Gastroesophageal sphincter (tissue), 3 donors: ENCODE measurements at regions not wholly inside any gene's neighbourhood (a gene's known extent, or its start where the extent isn't known, plus 50 kb on each side); places are given as distances from the start of the nearest gene placed in this dataset.

Experiments used
- CTCF ChIP-seq, 4 experiments: fragments of 200-600 bp in 2 of 4; fragments of 450-650 bp in 2 of 4; sonication (generic) in 1 of 4; IDR thresholded peaks; one replicate each; pipeline ENCODE4 v1.5.1; 2017 to 2019; ENCODE audit warnings: antibody characterized with exemption in 4 of 4, mild to moderate bottlenecking in 2 of 4, moderate library complexity in 2 of 4
- EP300 ChIP-seq: sonication (generic); formaldehyde crosslinking; IDR thresholded peaks from one replicate; pipeline ENCODE4 v1.6.1; 2017; ENCODE audit warnings: antibody characterized with exemption, mild to moderate bottlenecking

- no peak for TF ChIP-seq CTCF (IDR thresholded peaks at IDR 0.05)
- no peak for TF ChIP-seq EP300
Observed at GRCh38 chr2:235217846-235218245, 266.0 kb downstream of the SH3BP4 start.
